Right ventricle myocardium superior (tissue), 1 donor: ENCODE measurements at regions not wholly inside any gene's neighbourhood (a gene's known extent, or its start where the extent isn't known, plus 50 kb on each side); places are given as distances from the start of the nearest gene placed in this dataset.
A peak's percentile ranks its signal among the peaks of the same experiment; 100 is the strongest.

ENCODE experiments used
- ATAC-seq: fragments of 200-7000 bp; cut with Tn5 transposase; one replicate; pipeline ENCODE4 v1.9.1; 2020; ENCODE audit warnings: mild to moderate bottlenecking; ENCODE audit not compliant: poor library complexity
- DNase-seq: peaks from one replicate; pipeline ENCODE4 v3.0.0-alpha.2; 2020
- intact Hi-C: fragments of 100-400 bp; cut with DNase I; formaldehyde crosslinking; loops from one replicate; pipeline ENCODE4 v1.11.2; 2022
- donor health status: DM: no; HTN: yes; CAD: no; lungs with severe emphysema.

- intact Hi-C loops, result no loop called here
- no peak for ATAC-seq
- no peak for DNase-seq
Observed at GRCh38 chr5:103465891-103466290, 96.7 kb downstream of the NUDT12 start.

GRCh38 chr5:103464835-103465484 is 97.6 kb downstream of the NUDT12 start:
- DNase-seq, result no peak
- intact Hi-C loops, result no loop called here
- ATAC-seq, result no peak

GRCh38 chr5:103463261-103463660 is 99.3 kb downstream of the NUDT12 start:
- intact Hi-C loops, result no loop called here
- ATAC-seq (no peak), DNase-seq (no peak)

- no peak for ATAC-seq
- intact Hi-C loops, result no loop called here
- DNase-seq, result no peak
Observed at GRCh38 chr5:103461243-103461642, 101.3 kb downstream of the NUDT12 start.

- no peak for ATAC-seq
- DNase-seq, result no peak
- intact Hi-C loops, result no loop called here
Observed at GRCh38 chr5:103458497-103459040, 104.0 kb downstream of the NUDT12 start.

- DNase-seq (no peak), ATAC-seq (no peak)
- intact Hi-C loops, result no loop called here
Observed at GRCh38 chr5:103456476-103456875, 106.1 kb downstream of the NUDT12 start.

GRCh38 chr5:103455796-103456195 is 106.8 kb downstream of the NUDT12 start:
- intact Hi-C loops, result no loop called here
- no peak for DNase-seq
- ATAC-seq, result no peak

- intact Hi-C loops, result no loop called here
- DNase-seq (no peak), ATAC-seq (no peak)
Observed at GRCh38 chr5:103454770-103455169, 107.8 kb downstream of the NUDT12 start.

- intact Hi-C loops, result no loop called here
- DNase-seq (no peak), ATAC-seq (no peak)
Observed at GRCh38 chr5:103452666-103453065, 109.9 kb downstream of the NUDT12 start.

- intact Hi-C loops, result no loop called here
- ATAC-seq (no peak), DNase-seq (no peak)
Observed at GRCh38 chr5:103452089-103452488, 110.5 kb downstream of the NUDT12 start.

GRCh38 chr5:103451261-103451660 is 111.3 kb downstream of the NUDT12 start:
- DNase-seq (no peak), ATAC-seq (no peak)
- intact Hi-C loops, result no loop called here

- DNase-seq, result no peak
- intact Hi-C loops, result no loop called here
- ATAC-seq, result no peak
Observed at GRCh38 chr5:103450333-103451061, 112.1 kb downstream of the NUDT12 start.

- DNase-seq, result no peak
- no peak for ATAC-seq
- intact Hi-C loops, result no loop called here
Observed at GRCh38 chr5:103446813-103447212, 115.8 kb downstream of the NUDT12 start.

GRCh38 chr5:103445426-103446035 is 117.1 kb downstream of the NUDT12 start:
- intact Hi-C loops, result no loop called here
- no peak for ATAC-seq

GRCh38 chr5:103444333-103445038 is 118.1 kb downstream of the NUDT12 start:
- no peak for DNase-seq
- ATAC-seq, result no peak
- intact Hi-C loops, result no loop called here

More at GRCh38 chr5:103445426-103446035, 117.1 kb downstream of the NUDT12 start:
- no peak for DNase-seq

- no peak for DNase-seq
Observed at GRCh38 chr5:103442750-103443149, 119.8 kb downstream of the NUDT12 start.

GRCh38 chr5:103441523-103441922 is 121.1 kb downstream of the NUDT12 start:
- DNase-seq, result no peak
- intact Hi-C loops, result no loop called here
- peak; percentile 56 for ATAC-seq

More at GRCh38 chr5:103442750-103443149, 119.8 kb downstream of the NUDT12 start:
- no peak for ATAC-seq
- intact Hi-C loops, result no loop called here

- DNase-seq, result no peak
- intact Hi-C loops, result no loop called here
- ATAC-seq, result no peak
Observed at GRCh38 chr5:103439007-103439406, 123.6 kb downstream of the NUDT12 start.

- intact Hi-C loops, result no loop called here
- no peak for DNase-seq
- no peak for ATAC-seq
Observed at GRCh38 chr5:103436656-103437055, 125.9 kb downstream of the NUDT12 start.
